ENCODE measurements at regions not wholly inside any gene's neighbourhood (a gene's known extent, or its start where the extent isn't known, plus 50 kb on each side); places are given as distances from the start of the nearest gene placed in this dataset.

DNA sequence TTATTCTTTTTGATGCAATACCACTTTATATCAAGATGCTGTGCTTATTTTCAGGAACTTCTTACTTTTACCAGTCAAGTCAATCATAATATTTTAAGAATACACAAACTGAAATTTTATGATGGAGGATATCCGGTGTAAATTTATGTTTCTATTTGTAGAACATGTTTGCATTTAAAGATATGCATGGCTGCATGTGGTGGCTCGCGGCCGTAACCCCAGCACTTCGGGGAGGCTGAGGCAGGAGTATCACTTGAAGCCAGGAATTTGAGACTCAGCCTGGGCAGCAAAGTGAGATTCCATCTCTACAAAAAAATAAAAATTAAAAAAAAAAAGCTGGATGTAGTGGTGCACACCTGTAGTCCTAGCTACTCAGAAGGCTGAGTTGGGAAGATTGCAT, 73.5 kb upstream of the ALDH1A1 start:
- H3K27ac Mint-ChIP-seq = no peak overlapping the region
- DNase-seq (ENCODE audit: low spot score) (no peak), ATAC-seq (no peak)
- Histone ChIP-seq H2AFZ (no peak overlapping the region), H3K27me3 (ENCODE audit: insufficient read depth) (no peaks in the 10 kb centered on the region), H3K4me1 (ENCODE audit: insufficient read depth) (no peaks in the 10 kb centered on the region), H3K36me3 (ENCODE audit: insufficient read depth) (no peaks in the 10 kb centered on the region), H3K79me2 (replicated peaks; ENCODE audit: insufficient read depth) (no peaks in the 10 kb centered on the region), H3K4me3 (no peak overlapping the region), H3K4me2 (no peak overlapping the region), H3K9me2 (ENCODE audit: insufficient read depth) (no peaks in the 10 kb centered on the region), H3K27ac (ENCODE audit: low read depth) (no peak overlapping the region), H4K20me1 (replicated peaks; ENCODE audit: insufficient read depth) (no peaks in the 10 kb centered on the region), H3F3A (replicated peaks; ENCODE audit: low read depth) (no peaks in the 10 kb centered on the region)
- H3K9me3 Mint-ChIP-seq = no peaks in the 10 kb centered on the region
- no peak overlapping the region for H3K4me3 Mint-ChIP-seq
- no peaks in the 10 kb centered on the region for H3K4me1 Mint-ChIP-seq
- TF ChIP-seq, protein P1, sequence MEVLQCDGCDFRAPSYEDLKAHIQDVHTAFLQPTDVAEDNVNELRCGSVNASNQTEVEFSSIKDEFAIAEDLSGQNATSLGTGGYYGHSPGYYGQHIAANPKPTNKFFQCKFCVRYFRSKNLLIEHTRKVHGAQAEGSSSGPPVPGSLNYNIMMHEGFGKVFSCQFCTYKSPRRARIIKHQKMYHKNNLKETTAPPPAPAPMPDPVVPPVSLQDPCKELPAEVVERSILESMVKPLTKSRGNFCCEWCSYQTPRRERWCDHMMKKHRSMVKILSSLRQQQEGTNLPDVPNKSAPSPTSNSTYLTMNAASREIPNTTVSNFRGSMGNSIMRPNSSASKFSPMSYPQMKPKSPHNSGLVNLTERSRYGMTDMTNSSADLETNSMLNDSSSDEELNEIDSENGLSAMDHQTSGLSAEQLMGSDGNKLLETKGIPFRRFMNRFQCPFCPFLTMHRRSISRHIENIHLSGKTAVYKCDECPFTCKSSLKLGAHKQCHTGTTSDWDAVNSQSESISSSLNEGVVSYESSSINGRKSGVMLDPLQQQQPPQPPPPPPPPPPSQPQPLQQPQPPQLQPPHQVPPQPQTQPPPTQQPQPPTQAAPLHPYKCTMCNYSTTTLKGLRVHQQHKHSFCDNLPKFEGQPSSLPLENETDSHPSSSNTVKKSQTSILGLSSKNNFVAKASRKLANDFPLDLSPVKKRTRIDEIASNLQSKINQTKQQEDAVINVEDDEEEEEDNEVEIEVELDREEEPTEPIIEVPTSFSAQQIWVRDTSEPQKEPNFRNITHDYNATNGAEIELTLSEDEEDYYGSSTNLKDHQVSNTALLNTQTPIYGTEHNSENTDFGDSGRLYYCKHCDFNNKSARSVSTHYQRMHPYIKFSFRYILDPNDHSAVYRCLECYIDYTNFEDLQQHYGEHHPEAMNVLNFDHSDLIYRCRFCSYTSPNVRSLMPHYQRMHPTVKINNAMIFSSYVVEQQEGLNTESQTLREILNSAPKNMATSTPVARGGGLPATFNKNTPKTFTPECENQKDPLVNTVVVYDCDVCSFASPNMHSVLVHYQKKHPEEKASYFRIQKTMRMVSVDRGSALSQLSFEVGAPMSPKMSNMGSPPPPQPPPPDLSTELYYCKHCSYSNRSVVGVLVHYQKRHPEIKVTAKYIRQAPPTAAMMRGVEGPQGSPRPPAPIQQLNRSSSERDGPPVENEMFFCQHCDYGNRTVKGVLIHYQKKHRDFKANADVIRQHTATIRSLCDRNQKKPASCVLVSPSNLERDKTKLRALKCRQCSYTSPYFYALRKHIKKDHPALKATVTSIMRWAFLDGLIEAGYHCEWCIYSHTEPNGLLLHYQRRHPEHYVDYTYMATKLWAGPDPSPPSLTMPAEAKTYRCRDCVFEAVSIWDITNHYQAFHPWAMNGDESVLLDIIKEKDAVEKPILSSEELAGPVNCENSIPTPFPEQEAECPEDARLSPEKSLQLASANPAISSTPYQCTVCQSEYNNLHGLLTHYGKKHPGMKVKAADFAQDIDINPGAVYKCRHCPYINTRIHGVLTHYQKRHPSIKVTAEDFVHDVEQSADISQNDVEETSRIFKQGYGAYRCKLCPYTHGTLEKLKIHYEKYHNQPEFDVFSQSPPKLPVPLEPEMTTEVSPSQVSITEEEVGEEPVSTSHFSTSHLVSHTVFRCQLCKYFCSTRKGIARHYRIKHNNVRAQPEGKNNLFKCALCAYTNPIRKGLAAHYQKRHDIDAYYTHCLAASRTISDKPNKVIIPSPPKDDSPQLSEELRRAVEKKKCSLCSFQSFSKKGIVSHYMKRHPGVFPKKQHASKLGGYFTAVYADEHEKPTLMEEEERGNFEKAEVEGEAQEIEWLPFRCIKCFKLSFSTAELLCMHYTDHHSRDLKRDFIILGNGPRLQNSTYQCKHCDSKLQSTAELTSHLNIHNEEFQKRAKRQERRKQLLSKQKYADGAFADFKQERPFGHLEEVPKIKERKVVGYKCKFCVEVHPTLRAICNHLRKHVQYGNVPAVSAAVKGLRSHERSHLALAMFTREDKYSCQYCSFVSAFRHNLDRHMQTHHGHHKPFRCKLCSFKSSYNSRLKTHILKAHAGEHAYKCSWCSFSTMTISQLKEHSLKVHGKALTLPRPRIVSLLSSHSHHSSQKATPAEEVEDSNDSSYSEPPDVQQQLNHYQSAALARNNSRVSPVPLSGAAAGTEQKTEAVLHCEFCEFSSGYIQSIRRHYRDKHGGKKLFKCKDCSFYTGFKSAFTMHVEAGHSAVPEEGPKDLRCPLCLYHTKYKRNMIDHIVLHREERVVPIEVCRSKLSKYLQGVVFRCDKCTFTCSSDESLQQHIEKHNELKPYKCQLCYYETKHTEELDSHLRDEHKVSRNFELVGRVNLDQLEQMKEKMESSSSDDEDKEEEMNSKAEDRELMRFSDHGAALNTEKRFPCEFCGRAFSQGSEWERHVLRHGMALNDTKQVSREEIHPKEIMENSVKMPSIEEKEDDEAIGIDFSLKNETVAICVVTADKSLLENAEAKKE (CRISPR knock-in tag; IDR thresholded peaks at IDR 0.05) = no peak
- TF ChIP-seq EZH2 (IDR thresholded peaks at IDR 0.05; ENCODE audit: low read depth, unreplicated experiment) (no peak), JUNB (IDR thresholded peaks at IDR 0.05; ENCODE audit: unreplicated experiment) (no peak), EZH2phosphoT487 (IDR thresholded peaks at IDR 0.05; ENCODE audit: unreplicated experiment) (no peak), POLR2AphosphoS5 (IDR thresholded peaks at IDR 0.05; ENCODE audit: low read depth) (no peak)
- TF ChIP-seq, protein P2, sequence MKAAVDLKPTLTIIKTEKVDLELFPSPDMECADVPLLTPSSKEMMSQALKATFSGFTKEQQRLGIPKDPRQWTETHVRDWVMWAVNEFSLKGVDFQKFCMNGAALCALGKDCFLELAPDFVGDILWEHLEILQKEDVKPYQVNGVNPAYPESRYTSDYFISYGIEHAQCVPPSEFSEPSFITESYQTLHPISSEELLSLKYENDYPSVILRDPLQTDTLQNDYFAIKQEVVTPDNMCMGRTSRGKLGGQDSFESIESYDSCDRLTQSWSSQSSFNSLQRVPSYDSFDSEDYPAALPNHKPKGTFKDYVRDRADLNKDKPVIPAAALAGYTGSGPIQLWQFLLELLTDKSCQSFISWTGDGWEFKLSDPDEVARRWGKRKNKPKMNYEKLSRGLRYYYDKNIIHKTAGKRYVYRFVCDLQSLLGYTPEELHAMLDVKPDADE (IDR thresholded peaks at IDR 0.05) = no peak
- H3K36me3 Mint-ChIP-seq (ENCODE audit: low read depth) = no peaks in the 10 kb centered on the region
- peaks cover 2% of the 10 kb centered on the region for H3K27me3 Mint-ChIP-seq (ENCODE audit: insufficient read depth, low read depth, poor library complexity)
